ENCODE measurements at regions not wholly inside any gene's neighbourhood (a gene's known extent, or its start where the extent isn't known, plus 50 kb on each side); places are given as distances from the start of the nearest gene placed in this dataset.

DNA sequence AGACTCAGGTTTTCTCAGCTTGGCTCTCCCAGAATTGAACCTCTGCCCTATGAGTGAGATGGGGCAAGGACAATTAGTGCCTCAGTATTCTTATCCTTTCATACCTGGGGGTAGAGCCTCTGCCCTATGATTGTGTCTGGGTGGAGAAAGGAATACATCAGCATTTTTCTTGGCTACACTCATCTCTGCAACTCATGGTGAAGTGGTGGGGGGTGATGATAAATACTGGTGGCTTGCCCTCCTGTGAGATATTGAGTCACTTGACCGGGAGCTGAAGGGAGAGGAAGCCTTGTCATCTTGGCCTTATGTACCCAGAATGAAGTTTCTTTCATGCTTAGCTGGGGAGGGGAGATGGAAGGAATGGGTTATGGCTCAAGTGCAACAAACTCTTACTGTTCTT is 71.3 kb upstream of the ENOX2 start:
- 69% methylated on average over 1 of the region's 1 CpG for WGBS (ENCODE audit: low lambda C conversion rate, missing lambda C conversion rate)
- H3K4me2 ChIP-seq = no peak overlapping the region
- no peak for DNase-seq (ENCODE audit: low spot score)
- no peaks in the 10 kb centered on the region for H3K79me2 ChIP-seq
- H3K36me3 ChIP-seq (replicated peaks; ENCODE audit: insufficient read depth, low read depth) = no peaks in the 10 kb centered on the region
- H3K9me3 ChIP-seq (ENCODE audit: low read depth) = no peaks in the 10 kb centered on the region
- no peak overlapping the region for H2AFZ ChIP-seq
- H3K27me3 ChIP-seq = no peaks in the 10 kb centered on the region
- no peak for TF ChIP-seq EZH2phosphoT487 (IDR thresholded peaks at IDR 0.05; ENCODE audit: low read depth, severe bottlenecking, unreplicated experiment)
- TF ChIP-seq EZH2 (IDR thresholded peaks at IDR 0.05; ENCODE audit: borderline replicate concordance) = no peak
- TF ChIP-seq, protein P1, sequence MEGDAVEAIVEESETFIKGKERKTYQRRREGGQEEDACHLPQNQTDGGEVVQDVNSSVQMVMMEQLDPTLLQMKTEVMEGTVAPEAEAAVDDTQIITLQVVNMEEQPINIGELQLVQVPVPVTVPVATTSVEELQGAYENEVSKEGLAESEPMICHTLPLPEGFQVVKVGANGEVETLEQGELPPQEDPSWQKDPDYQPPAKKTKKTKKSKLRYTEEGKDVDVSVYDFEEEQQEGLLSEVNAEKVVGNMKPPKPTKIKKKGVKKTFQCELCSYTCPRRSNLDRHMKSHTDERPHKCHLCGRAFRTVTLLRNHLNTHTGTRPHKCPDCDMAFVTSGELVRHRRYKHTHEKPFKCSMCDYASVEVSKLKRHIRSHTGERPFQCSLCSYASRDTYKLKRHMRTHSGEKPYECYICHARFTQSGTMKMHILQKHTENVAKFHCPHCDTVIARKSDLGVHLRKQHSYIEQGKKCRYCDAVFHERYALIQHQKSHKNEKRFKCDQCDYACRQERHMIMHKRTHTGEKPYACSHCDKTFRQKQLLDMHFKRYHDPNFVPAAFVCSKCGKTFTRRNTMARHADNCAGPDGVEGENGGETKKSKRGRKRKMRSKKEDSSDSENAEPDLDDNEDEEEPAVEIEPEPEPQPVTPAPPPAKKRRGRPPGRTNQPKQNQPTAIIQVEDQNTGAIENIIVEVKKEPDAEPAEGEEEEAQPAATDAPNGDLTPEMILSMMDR (IDR thresholded peaks at IDR 0.05; ENCODE audit: poor library complexity) = no peak
- H3K4me1 ChIP-seq (ENCODE audit: insufficient read depth) = no peaks in the 10 kb centered on the region
- no peak overlapping the region for H3K27ac ChIP-seq
- no peak overlapping the region for H3K4me3 ChIP-seq
- H4K20me1 ChIP-seq (ENCODE audit: insufficient read depth, poor library complexity, severe bottlenecking) = no peaks in the 10 kb centered on the region
- H3K9me2 ChIP-seq (replicated peaks; ENCODE audit: insufficient read depth) = no peaks in the 10 kb centered on the region

DNA sequence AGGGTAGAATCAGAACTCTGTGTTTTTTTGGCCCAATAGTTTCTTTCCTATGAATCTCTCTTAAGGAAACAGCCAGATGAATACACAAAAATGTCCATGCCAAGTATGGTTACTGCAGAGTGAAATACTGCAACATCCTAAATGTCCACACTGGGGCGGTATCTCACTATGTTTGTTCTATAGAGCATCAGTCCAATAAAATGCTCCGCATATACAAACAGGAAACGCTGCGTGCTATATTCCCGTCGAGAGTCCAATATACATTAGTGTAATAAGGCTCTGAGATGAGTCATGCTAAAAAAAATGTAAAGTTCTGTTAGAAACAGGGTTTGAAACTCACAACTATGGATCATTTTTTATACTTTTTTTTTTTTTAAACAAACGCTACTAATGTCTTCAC is 72.9 kb upstream of the ENOX2 start:
- Histone ChIP-seq H4K20me1 (ENCODE audit: insufficient read depth, poor library complexity, severe bottlenecking) (no peaks in the 10 kb centered on the region), H3K27me3 (no peaks in the 10 kb centered on the region), H3K9me3 (ENCODE audit: low read depth) (no peaks in the 10 kb centered on the region), H3K9me2 (replicated peaks; ENCODE audit: insufficient read depth) (no peaks in the 10 kb centered on the region), H3K4me1 (ENCODE audit: insufficient read depth) (no peaks in the 10 kb centered on the region), H3K27ac (no peak overlapping the region), H2AFZ (no peak overlapping the region), H3K79me2 (no peaks in the 10 kb centered on the region), H3K4me2 (no peak overlapping the region), H3K36me3 (replicated peaks; ENCODE audit: insufficient read depth, low read depth) (no peaks in the 10 kb centered on the region), H3K4me3 (no peak overlapping the region)
- peak; percentile 70 for DNase-seq (ENCODE audit: low spot score)
- TF ChIP-seq, protein P1 (IDR thresholded peaks at IDR 0.05; ENCODE audit: poor library complexity) = peak; percentile 65
- no peak for TF ChIP-seq EZH2 (IDR thresholded peaks at IDR 0.05; ENCODE audit: borderline replicate concordance)
- WGBS (ENCODE audit: low lambda C conversion rate, missing lambda C conversion rate) = 51% methylated on average over 7 of the region's 7 CpGs

DNA sequence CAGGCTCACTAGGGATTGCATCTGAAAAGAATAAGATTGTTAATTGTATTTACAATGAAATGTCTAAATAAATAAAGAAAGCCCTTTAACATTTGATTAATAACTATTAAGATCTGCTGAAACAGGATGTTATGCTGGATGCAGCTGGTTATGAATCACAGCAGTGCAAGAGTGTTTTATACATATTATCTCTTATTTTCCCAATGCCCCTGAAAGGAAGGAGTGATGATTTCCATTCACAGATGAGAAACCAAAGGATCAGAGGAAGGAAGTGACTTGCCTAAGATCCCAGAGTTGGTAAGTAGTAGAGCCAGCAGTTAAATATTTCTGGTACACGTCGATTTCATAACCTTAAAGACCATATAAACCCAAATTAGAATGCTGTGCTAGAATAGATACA is 76.3 kb upstream of the ARHGAP36 start:
- 73% methylated on average over 2 of the region's 2 CpGs for WGBS (ENCODE audit: low lambda C conversion rate, missing lambda C conversion rate)
- no peak overlapping the region for H3K27ac ChIP-seq
- H4K20me1 ChIP-seq (ENCODE audit: insufficient read depth, poor library complexity, severe bottlenecking) = no peaks in the 10 kb centered on the region
- no peaks in the 10 kb centered on the region for H3K4me1 ChIP-seq (ENCODE audit: insufficient read depth)
- TF ChIP-seq EZH2 (IDR thresholded peaks at IDR 0.05; ENCODE audit: borderline replicate concordance) (no peak), EZH2phosphoT487 (IDR thresholded peaks at IDR 0.05; ENCODE audit: low read depth, severe bottlenecking, unreplicated experiment) (no peak)
- TF ChIP-seq, protein P1 (IDR thresholded peaks at IDR 0.05; ENCODE audit: poor library complexity) = no peak
- H3K4me3 ChIP-seq = no peak overlapping the region
- H3K79me2 ChIP-seq = no peaks in the 10 kb centered on the region
- no peaks in the 10 kb centered on the region for H3K9me2 ChIP-seq (replicated peaks; ENCODE audit: insufficient read depth)
- no peaks in the 10 kb centered on the region for H3K36me3 ChIP-seq (replicated peaks; ENCODE audit: insufficient read depth, low read depth)
- H3K9me3 ChIP-seq (ENCODE audit: low read depth) = no peaks in the 10 kb centered on the region
- H3K4me2 ChIP-seq = no peak overlapping the region
- no peak overlapping the region for H2AFZ ChIP-seq
- DNase-seq (ENCODE audit: low spot score) = no peak
- no peaks in the 10 kb centered on the region for H3K27me3 ChIP-seq

DNA sequence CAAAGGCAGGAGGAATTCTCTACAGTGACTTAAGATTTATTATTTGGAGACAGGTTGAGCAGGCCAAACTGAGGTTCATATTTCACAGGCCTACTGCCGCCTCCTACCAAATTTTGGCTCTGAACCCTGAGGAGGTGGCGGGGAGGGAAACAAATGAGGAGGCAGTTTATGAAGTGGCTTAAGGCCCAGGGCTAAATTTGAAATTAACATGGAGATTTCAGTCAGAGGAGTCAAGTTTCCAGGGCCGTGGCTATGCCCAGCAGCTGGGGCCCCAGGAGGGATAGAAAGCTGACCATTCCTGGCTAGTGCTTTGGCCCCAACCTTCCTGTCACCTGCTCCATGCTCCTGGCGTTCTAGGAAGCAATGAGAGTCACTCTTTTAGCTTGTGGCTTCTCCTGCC is 73.4 kb upstream of the ARHGAP36 start:
- Histone ChIP-seq H3K9me3 (ENCODE audit: low read depth) (no peaks in the 10 kb centered on the region), H3K27me3 (no peaks in the 10 kb centered on the region), H3K36me3 (replicated peaks; ENCODE audit: insufficient read depth, low read depth) (no peaks in the 10 kb centered on the region), H3K27ac (no peak overlapping the region), H4K20me1 (ENCODE audit: insufficient read depth, poor library complexity, severe bottlenecking) (no peaks in the 10 kb centered on the region), H3K4me1 (ENCODE audit: insufficient read depth) (no peaks in the 10 kb centered on the region), H3K4me2 (no peak overlapping the region), H3K4me3 (no peak overlapping the region), H3K79me2 (no peaks in the 10 kb centered on the region), H3K9me2 (replicated peaks; ENCODE audit: insufficient read depth) (no peaks in the 10 kb centered on the region), H2AFZ (no peak overlapping the region)
- DNase-seq (ENCODE audit: low spot score) = no peak
- TF ChIP-seq EZH2 (IDR thresholded peaks at IDR 0.05; ENCODE audit: borderline replicate concordance) (no peak), EZH2phosphoT487 (IDR thresholded peaks at IDR 0.05; ENCODE audit: low read depth, severe bottlenecking, unreplicated experiment) (no peak)
- TF ChIP-seq, protein P1 (IDR thresholded peaks at IDR 0.05; ENCODE audit: poor library complexity) = no peak
- WGBS (ENCODE audit: low lambda C conversion rate, missing lambda C conversion rate) = 42% methylated on average over 4 of the region's 4 CpGs

All from hepatocyte (in vitro differentiated cells).